Neural cell (in vitro differentiated cells): ENCODE measurements at regions not wholly inside any gene's neighbourhood (a gene's known extent, or its start where the extent isn't known, plus 50 kb on each side); places are given as distances from the start of the nearest gene placed in this dataset.
"Not testable (repeated sequence)": the region's sequence is repeated elsewhere in the genome, so short reads cannot be mapped to it uniquely, and the experiment has no call there.

Source experiments
- CTCF ChIP-seq: fragments of 450-650 bp; IDR thresholded peaks from 2 replicates; pipeline ENCODE4 v1.5.1; 2014; ENCODE audit warnings: antibody characterized with exemption, mild to moderate bottlenecking, moderate library complexity; ENCODE audit not compliant: poor library complexity, severe bottlenecking
- POLR2AphosphoS5 ChIP-seq: IDR thresholded peaks from 2 replicates; pipeline ENCODE4 v1.6.1; 2012
- TAF1 ChIP-seq: IDR thresholded peaks from 2 replicates; pipeline ENCODE4 v1.6.1; 2012; ENCODE audit warnings: low read depth

DNA sequence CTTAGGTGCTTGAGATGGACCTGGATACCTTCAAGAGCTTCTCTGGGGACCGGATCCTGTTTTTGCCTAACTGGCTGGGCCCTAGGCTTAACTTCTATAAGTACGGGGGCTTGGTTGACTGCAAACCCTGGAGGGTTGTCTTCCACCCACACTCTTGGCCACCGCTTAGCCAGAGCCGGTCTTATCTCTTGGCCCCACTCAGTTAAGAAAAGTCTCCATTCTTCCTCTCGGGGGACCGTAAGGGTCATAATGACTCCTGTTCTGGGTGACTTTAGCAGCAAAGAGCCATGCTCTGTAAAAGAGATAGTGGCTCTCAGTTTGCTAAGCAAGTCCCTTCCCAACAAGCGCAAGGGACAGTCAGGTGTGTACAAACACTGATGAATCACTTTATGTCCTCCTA lies 153.2 kb downstream of the UNC93B1 start:
- not testable (repeated sequence) for TF ChIP-seq CTCF, POLR2AphosphoS5, TAF1
